ENCODE measurements at regions not wholly inside any gene's neighbourhood (a gene's known extent, or its start where the extent isn't known, plus 50 kb on each side); places are given as distances from the start of the nearest gene placed in this dataset.

DNA sequence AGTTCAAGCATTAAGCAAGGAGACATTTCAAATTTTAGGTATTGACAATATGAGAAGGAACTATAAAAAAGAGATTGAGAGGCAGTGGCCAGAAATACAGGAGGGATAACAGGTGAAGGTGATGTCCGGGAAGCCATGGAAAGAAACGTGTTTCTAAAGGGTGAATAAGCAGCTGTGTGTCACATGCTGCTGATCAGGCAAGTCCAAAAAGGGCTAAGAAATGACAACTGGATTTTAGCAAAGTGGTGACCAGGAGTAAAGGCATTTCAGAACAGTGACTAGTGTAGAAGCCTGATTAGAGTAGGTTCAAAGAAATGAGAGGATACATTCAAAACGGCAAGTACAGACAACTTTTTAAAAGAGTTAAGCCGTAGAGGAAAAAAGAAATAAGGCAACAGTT, 204.3 kb upstream of the DIO2 start:
- TF ChIP-seq EZH2 (IDR thresholded peaks at IDR 0.05; ENCODE audit: low read length, unreplicated experiment): no peak
- TF ChIP-seq, protein P1, sequence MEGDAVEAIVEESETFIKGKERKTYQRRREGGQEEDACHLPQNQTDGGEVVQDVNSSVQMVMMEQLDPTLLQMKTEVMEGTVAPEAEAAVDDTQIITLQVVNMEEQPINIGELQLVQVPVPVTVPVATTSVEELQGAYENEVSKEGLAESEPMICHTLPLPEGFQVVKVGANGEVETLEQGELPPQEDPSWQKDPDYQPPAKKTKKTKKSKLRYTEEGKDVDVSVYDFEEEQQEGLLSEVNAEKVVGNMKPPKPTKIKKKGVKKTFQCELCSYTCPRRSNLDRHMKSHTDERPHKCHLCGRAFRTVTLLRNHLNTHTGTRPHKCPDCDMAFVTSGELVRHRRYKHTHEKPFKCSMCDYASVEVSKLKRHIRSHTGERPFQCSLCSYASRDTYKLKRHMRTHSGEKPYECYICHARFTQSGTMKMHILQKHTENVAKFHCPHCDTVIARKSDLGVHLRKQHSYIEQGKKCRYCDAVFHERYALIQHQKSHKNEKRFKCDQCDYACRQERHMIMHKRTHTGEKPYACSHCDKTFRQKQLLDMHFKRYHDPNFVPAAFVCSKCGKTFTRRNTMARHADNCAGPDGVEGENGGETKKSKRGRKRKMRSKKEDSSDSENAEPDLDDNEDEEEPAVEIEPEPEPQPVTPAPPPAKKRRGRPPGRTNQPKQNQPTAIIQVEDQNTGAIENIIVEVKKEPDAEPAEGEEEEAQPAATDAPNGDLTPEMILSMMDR (conservative IDR thresholded peaks at IDR 0.05; ENCODE audit: low read depth, low read length): no peak
